ENCODE measurements at regions not wholly inside any gene's neighbourhood (a gene's known extent, or its start where the extent isn't known, plus 50 kb on each side); places are given as distances from the start of the nearest gene placed in this dataset.

GRCh38 chr10:43972976-43973647 lies 324.4 kb upstream of the ZNF32 start:
- Histone ChIP-seq H3K4me1 (no peaks in the 10 kb centered on the region), H3K4me3 (no peak overlapping the region), H3K9me3 (no peaks in the 10 kb centered on the region), H3K27me3 (no peaks in the 10 kb centered on the region), H3K36me3 (no peaks in the 10 kb centered on the region), H3K27ac (no peak overlapping the region)
- DNase-seq = no peak
- TF ChIP-seq, protein P1, sequence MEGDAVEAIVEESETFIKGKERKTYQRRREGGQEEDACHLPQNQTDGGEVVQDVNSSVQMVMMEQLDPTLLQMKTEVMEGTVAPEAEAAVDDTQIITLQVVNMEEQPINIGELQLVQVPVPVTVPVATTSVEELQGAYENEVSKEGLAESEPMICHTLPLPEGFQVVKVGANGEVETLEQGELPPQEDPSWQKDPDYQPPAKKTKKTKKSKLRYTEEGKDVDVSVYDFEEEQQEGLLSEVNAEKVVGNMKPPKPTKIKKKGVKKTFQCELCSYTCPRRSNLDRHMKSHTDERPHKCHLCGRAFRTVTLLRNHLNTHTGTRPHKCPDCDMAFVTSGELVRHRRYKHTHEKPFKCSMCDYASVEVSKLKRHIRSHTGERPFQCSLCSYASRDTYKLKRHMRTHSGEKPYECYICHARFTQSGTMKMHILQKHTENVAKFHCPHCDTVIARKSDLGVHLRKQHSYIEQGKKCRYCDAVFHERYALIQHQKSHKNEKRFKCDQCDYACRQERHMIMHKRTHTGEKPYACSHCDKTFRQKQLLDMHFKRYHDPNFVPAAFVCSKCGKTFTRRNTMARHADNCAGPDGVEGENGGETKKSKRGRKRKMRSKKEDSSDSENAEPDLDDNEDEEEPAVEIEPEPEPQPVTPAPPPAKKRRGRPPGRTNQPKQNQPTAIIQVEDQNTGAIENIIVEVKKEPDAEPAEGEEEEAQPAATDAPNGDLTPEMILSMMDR (IDR thresholded peaks at IDR 0.05) = no peak
- no peak for TF ChIP-seq POLR2A (IDR thresholded peaks at IDR 0.05)
- WGBS, 2 donors = 78 to 86% methylated on average over 6 to 8 of the region's 10 CpGs
- intact Hi-C loops (cut with DNase I) = no loop called here

- H3K27ac ChIP-seq = no peak overlapping the region
- WGBS, 2 donors = 73 to 90% methylated on average over 3 to 8 of the region's 8 CpGs
- DNase-seq = no peak
- TF ChIP-seq, protein P1 (IDR thresholded peaks at IDR 0.05) = no peak
- intact Hi-C loops (cut with DNase I) = no loop called here
- no peaks in the 10 kb centered on the region for H3K9me3 ChIP-seq
- H3K4me1 ChIP-seq = no peaks in the 10 kb centered on the region
- no peaks in the 10 kb centered on the region for H3K27me3 ChIP-seq
- no peak overlapping the region for H3K4me3 ChIP-seq
- H3K36me3 ChIP-seq = no peaks in the 10 kb centered on the region
These were observed 323.3 kb upstream of the ZNF32 start for GRCh38 chr10:43971981-43972380.

- H3K27ac ChIP-seq = no peak overlapping the region
- H3K27me3 ChIP-seq = no peaks in the 10 kb centered on the region
- no peak for DNase-seq
- H3K4me3 ChIP-seq = no peak overlapping the region
- WGBS, 2 donors = 72 to 83% methylated on average over 3 to 5 of the region's 5 CpGs
- H3K4me1 ChIP-seq = peaks cover 0 to under 1% (median 0%) of the 10 kb centered on the region in 3 donors
- H3K9me3 ChIP-seq = no peaks in the 10 kb centered on the region
- TF ChIP-seq, protein P1 (IDR thresholded peaks at IDR 0.05) = no peak
- TF ChIP-seq POLR2A (IDR thresholded peaks at IDR 0.05) = no peak
- no peaks in the 10 kb centered on the region for H3K36me3 ChIP-seq
- intact Hi-C loops (cut with DNase I) = no loop called here
These were observed 322.6 kb upstream of the ZNF32 start for GRCh38 chr10:43971306-43971705.

DNA sequence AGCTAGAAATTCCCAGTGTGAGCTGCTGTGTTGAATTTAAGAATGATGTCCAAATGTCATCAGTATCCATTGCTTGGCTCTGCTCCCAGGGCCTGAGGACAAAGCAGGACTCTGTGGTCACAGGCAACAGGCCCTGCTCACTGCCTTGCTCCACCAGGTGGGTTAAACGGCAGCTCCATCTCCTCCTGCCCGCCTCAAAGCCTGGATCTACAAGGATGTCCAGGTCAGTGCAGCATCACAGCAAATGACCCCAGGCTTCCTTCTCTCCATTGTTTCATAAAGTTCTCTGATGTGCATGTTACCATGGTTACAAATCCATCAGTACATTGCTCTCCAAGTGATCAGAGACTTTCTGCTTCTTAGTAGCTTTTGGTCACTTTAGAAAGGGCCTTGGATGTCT lies 322.0 kb upstream of the ZNF32 start:
- DNase-seq = no peak

GRCh38 chr10:43970018-43970698 lies 321.5 kb upstream of the ZNF32 start:
- intact Hi-C loops (cut with DNase I) = no loop called here
- WGBS, 2 donors = 68 to 88% methylated on average over 4 to 5 of the region's 6 CpGs
- Histone ChIP-seq H3K4me3 (no peak overlapping the region), H3K36me3 (no peaks in the 10 kb centered on the region), H3K27me3 (no peaks in the 10 kb centered on the region), H3K4me1 (peaks cover 0 to 12% (median 0%) of the 10 kb centered on the region in 3 donors), H3K27ac (no peak overlapping the region), H3K9me3 (no peaks in the 10 kb centered on the region)
- no peak for TF ChIP-seq POLR2A (IDR thresholded peaks at IDR 0.05)
- TF ChIP-seq, protein P1 (IDR thresholded peaks at IDR 0.05) = no peak
- DNase-seq = no peak

More for the DNA sequence above, 322.0 kb upstream of the ZNF32 start:
- TF ChIP-seq, protein P1 (IDR thresholded peaks at IDR 0.05) = no peak
- no peak for TF ChIP-seq POLR2A (IDR thresholded peaks at IDR 0.05)
- no peaks in the 10 kb centered on the region for H3K36me3 ChIP-seq
- no peaks in the 10 kb centered on the region for H3K9me3 ChIP-seq
- H3K4me3 ChIP-seq = no peak overlapping the region
- H3K27ac ChIP-seq = no peak overlapping the region
- no peaks in the 10 kb centered on the region for H3K27me3 ChIP-seq
- intact Hi-C loops (cut with DNase I) = no loop called here
- 49 to 100% methylated on average over 2 of the region's 2 CpGs for WGBS, 2 donors
- H3K4me1 ChIP-seq = peaks cover 0 to 6% (median 0%) of the 10 kb centered on the region in 3 donors
